ENCODE measurements at regions not wholly inside any gene's neighbourhood (a gene's known extent, or its start where the extent isn't known, plus 50 kb on each side); places are given as distances from the start of the nearest gene placed in this dataset.

DNA sequence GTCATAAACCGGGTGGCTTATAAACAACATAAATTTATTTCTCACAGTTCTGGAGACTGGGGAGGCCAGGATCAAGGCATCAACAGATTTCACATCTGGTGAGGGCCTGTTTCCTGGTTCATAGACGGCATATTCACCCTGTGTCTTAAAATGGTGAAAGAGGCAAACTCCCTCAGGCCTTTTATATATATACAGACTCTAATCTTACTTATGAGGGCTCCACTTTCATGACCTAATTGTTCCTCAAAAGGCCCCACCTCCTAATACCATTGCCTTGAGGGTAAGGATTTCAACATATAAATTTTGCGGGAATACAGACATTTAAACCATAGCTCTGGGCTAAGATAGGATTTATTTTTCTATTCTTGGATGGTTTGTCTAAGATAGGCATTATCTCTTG lies 187.2 kb downstream of the PPP1R3A start:
- no peaks in the 10 kb centered on the region for H3K4me1 ChIP-seq (ENCODE audit: control insufficient read depth in 4 of 4, insufficient read depth in 4 of 4, low read length in 3 of 4)
- no peak for TF ChIP-seq JUND (IDR thresholded peaks at IDR 0.05)
- no peak for TF ChIP-seq RAD21 (IDR thresholded peaks at IDR 0.05)
- no peak for TF ChIP-seq GABPA (IDR thresholded peaks at IDR 0.05 in 1 of 2, conservative IDR thresholded peaks at IDR 0.05 in 1 of 2)
- no peak for TF ChIP-seq HNF4A (conservative IDR thresholded peaks at IDR 0.05)
- no peak for TF ChIP-seq SP1 (IDR thresholded peaks at IDR 0.05)
- TF ChIP-seq RXRA (IDR thresholded peaks at IDR 0.05), result no peak
- no peak for TF ChIP-seq FOXA1 (IDR thresholded peaks at IDR 0.05)
- TF ChIP-seq NR2F2 (IDR thresholded peaks at IDR 0.05), result no peak
- no peak for TF ChIP-seq FOXA2 (IDR thresholded peaks at IDR 0.05)
- TF ChIP-seq, protein P1, sequence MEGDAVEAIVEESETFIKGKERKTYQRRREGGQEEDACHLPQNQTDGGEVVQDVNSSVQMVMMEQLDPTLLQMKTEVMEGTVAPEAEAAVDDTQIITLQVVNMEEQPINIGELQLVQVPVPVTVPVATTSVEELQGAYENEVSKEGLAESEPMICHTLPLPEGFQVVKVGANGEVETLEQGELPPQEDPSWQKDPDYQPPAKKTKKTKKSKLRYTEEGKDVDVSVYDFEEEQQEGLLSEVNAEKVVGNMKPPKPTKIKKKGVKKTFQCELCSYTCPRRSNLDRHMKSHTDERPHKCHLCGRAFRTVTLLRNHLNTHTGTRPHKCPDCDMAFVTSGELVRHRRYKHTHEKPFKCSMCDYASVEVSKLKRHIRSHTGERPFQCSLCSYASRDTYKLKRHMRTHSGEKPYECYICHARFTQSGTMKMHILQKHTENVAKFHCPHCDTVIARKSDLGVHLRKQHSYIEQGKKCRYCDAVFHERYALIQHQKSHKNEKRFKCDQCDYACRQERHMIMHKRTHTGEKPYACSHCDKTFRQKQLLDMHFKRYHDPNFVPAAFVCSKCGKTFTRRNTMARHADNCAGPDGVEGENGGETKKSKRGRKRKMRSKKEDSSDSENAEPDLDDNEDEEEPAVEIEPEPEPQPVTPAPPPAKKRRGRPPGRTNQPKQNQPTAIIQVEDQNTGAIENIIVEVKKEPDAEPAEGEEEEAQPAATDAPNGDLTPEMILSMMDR (IDR thresholded peaks at IDR 0.05; ENCODE audit: low read depth, low read length, missing input control), result no peak
- no peak for TF ChIP-seq HNF4G (IDR thresholded peaks at IDR 0.05)
- TF ChIP-seq, protein P2, sequence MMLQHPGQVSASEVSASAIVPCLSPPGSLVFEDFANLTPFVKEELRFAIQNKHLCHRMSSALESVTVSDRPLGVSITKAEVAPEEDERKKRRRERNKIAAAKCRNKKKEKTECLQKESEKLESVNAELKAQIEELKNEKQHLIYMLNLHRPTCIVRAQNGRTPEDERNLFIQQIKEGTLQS (IDR thresholded peaks at IDR 0.05), result no peak
- TF ChIP-seq EGR1 (IDR thresholded peaks at IDR 0.05; ENCODE audit: low read depth in 2 of 2), result no peak
- H3K4me3 ChIP-seq (ENCODE audit: low read depth in 1 of 3, low read length in 3 of 3), result no peak overlapping the region
- H3K9ac ChIP-seq (ENCODE audit: low read depth in 1 of 2, low read length in 2 of 2), result no peak overlapping the region
- 71% methylated on average over 3 of the region's 3 CpGs for WGBS
- H3K27me3 ChIP-seq (ENCODE audit: control insufficient read depth in 4 of 4, insufficient read depth in 4 of 4, low read length in 3 of 4), result no peaks in the 10 kb centered on the region
- H3K9me3 ChIP-seq (ENCODE audit: control insufficient read depth in 4 of 4, low read length in 3 of 4), result no peaks in the 10 kb centered on the region
- no peak for DNase-seq (ENCODE audit: low spot score)
- H3K36me3 ChIP-seq (ENCODE audit: control insufficient read depth in 4 of 4, insufficient read depth in 3 of 4, low read depth in 1 of 4, low read length in 3 of 4), result no peaks in the 10 kb centered on the region
- no peak overlapping the region for H3K27ac ChIP-seq (ENCODE audit: low read depth in 1 of 2, low read length in 2 of 2)

DNA sequence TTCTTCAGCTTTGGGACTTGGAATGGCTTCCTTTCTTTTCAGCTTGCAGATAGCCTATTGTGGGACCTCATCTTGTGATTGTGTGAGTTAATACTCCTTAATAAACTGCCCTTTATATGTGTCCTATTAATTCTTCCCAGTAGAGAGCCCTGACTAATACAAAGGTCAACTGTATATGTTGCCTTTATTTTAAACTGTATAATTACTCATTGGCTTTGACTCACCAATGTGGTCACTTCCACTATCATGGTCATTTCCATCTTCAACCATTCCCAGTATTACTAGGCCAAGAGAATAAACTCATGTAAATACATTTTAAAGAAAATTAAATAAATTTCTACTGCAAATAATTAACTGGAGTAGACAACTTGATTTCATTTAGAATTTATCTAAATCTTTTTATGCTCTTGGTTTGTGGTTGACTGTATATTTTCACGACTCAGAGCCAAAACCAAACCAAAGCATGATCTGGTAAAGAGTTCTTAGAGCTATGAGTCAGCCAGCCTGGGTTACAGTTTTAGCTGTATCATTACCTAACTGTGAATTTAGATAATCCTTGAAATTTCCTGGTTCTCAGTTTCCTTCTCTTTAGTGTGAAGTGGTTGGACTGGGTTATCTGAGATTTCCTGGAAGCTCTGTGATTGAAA lies 188.4 kb downstream of the PPP1R3A start:
- DNase-seq (ENCODE audit: low spot score), result no peak
- no peak overlapping the region for H3K9ac ChIP-seq (ENCODE audit: low read depth in 1 of 2, low read length in 2 of 2)
- no peaks in the 10 kb centered on the region for H3K27me3 ChIP-seq (ENCODE audit: control insufficient read depth in 4 of 4, insufficient read depth in 4 of 4, low read length in 3 of 4)
- H3K9me3 ChIP-seq (ENCODE audit: control insufficient read depth in 4 of 4, low read length in 3 of 4), result no peaks in the 10 kb centered on the region
- TF ChIP-seq GABPA (IDR thresholded peaks at IDR 0.05 in 1 of 2, conservative IDR thresholded peaks at IDR 0.05 in 1 of 2) (no peak), RXRA (IDR thresholded peaks at IDR 0.05) (no peak), EGR1 (IDR thresholded peaks at IDR 0.05; ENCODE audit: low read depth in 2 of 2) (no peak), HNF4A (conservative IDR thresholded peaks at IDR 0.05) (no peak), FOXA2 (IDR thresholded peaks at IDR 0.05) (no peak), SP1 (IDR thresholded peaks at IDR 0.05) (no peak), TAF1 (conservative IDR thresholded peaks at IDR 0.05) (no peak), HNF4G (IDR thresholded peaks at IDR 0.05) (no peak)
- TF ChIP-seq, protein P1 (IDR thresholded peaks at IDR 0.05; ENCODE audit: low read depth, low read length, missing input control), result no peak
- TF ChIP-seq, protein P3, sequence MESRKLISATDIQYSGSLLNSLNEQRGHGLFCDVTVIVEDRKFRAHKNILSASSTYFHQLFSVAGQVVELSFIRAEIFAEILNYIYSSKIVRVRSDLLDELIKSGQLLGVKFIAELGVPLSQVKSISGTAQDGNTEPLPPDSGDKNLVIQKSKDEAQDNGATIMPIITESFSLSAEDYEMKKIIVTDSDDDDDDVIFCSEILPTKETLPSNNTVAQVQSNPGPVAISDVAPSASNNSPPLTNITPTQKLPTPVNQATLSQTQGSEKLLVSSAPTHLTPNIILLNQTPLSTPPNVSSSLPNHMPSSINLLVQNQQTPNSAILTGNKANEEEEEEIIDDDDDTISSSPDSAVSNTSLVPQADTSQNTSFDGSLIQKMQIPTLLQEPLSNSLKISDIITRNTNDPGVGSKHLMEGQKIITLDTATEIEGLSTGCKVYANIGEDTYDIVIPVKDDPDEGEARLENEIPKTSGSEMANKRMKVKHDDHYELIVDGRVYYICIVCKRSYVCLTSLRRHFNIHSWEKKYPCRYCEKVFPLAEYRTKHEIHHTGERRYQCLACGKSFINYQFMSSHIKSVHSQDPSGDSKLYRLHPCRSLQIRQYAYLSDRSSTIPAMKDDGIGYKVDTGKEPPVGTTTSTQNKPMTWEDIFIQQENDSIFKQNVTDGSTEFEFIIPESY (IDR thresholded peaks at IDR 0.05), result no peak
- TF ChIP-seq, protein P4, sequence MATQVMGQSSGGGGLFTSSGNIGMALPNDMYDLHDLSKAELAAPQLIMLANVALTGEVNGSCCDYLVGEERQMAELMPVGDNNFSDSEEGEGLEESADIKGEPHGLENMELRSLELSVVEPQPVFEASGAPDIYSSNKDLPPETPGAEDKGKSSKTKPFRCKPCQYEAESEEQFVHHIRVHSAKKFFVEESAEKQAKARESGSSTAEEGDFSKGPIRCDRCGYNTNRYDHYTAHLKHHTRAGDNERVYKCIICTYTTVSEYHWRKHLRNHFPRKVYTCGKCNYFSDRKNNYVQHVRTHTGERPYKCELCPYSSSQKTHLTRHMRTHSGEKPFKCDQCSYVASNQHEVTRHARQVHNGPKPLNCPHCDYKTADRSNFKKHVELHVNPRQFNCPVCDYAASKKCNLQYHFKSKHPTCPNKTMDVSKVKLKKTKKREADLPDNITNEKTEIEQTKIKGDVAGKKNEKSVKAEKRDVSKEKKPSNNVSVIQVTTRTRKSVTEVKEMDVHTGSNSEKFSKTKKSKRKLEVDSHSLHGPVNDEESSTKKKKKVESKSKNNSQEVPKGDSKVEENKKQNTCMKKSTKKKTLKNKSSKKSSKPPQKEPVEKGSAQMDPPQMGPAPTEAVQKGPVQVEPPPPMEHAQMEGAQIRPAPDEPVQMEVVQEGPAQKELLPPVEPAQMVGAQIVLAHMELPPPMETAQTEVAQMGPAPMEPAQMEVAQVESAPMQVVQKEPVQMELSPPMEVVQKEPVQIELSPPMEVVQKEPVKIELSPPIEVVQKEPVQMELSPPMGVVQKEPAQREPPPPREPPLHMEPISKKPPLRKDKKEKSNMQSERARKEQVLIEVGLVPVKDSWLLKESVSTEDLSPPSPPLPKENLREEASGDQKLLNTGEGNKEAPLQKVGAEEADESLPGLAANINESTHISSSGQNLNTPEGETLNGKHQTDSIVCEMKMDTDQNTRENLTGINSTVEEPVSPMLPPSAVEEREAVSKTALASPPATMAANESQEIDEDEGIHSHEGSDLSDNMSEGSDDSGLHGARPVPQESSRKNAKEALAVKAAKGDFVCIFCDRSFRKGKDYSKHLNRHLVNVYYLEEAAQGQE (IDR thresholded peaks at IDR 0.05), result no peak
- no peak overlapping the region for H3K4me3 ChIP-seq (ENCODE audit: low read depth in 1 of 3, low read length in 3 of 3)
- no peak overlapping the region for H3K27ac ChIP-seq (ENCODE audit: low read depth in 1 of 2, low read length in 2 of 2)
- no peaks in the 10 kb centered on the region for H3K36me3 ChIP-seq (ENCODE audit: control insufficient read depth in 4 of 4, insufficient read depth in 3 of 4, low read depth in 1 of 4, low read length in 3 of 4)
- 43% methylated on average over 1 of the region's 1 CpG for WGBS
- no peaks in the 10 kb centered on the region for H3K4me1 ChIP-seq (ENCODE audit: control insufficient read depth in 4 of 4, insufficient read depth in 4 of 4, low read length in 3 of 4)

Data from liver (tissue), 8 donors.